SJSA1 (cell line): ENCODE measurements at regions not wholly inside any gene's neighbourhood (a gene's known extent, or its start where the extent isn't known, plus 50 kb on each side); places are given as distances from the start of the nearest gene placed in this dataset.
A peak's percentile ranks its signal among the peaks of the same experiment; 100 is the strongest.

Experiments
- DNase-seq, 2 experiments: peaks; one replicate each; pipeline ENCODE4 v3.0.0-alpha.2; 2015 to 2020; ENCODE audit warnings: low spot score in 2 of 2, low read depth in 1 of 2
- H3K27ac ChIP-seq: fragments of 250-450 bp; sonication (Bioruptor Pico); 2 replicates; pipeline ENCODE4 v1.5.1; 2020; ENCODE audit warnings: mild to moderate bottlenecking, moderate library complexity
- H3K27me3 ChIP-seq: fragments of 250-450 bp; sonication (Bioruptor Pico); replicated peaks from 2 replicates; pipeline ENCODE4 v1.5.1; 2020; ENCODE audit warnings: mild to moderate bottlenecking, moderate library complexity
- H3K36me3 ChIP-seq: fragments of 250-450 bp; sonication (Bioruptor Pico); 2 replicates; pipeline ENCODE4 v1.5.1; 2020; ENCODE audit warnings: mild to moderate bottlenecking
- H3K4me1 ChIP-seq: fragments of 250-450 bp; sonication (Bioruptor Pico); replicated peaks from 2 replicates; pipeline ENCODE4 v1.6.1; 2021; ENCODE audit warnings: mild to moderate bottlenecking
- H3K4me3 ChIP-seq: fragments of 250-450 bp; sonication (Bioruptor Pico); 2 replicates; pipeline ENCODE4 v1.5.1; 2020; ENCODE audit warnings: mild to moderate bottlenecking
- H3K9me3 ChIP-seq: fragments of 250-450 bp; sonication (Bioruptor Pico); replicated peaks from 2 replicates; pipeline ENCODE4 v1.5.1; 2020; ENCODE audit warnings: mild to moderate bottlenecking

DNA sequence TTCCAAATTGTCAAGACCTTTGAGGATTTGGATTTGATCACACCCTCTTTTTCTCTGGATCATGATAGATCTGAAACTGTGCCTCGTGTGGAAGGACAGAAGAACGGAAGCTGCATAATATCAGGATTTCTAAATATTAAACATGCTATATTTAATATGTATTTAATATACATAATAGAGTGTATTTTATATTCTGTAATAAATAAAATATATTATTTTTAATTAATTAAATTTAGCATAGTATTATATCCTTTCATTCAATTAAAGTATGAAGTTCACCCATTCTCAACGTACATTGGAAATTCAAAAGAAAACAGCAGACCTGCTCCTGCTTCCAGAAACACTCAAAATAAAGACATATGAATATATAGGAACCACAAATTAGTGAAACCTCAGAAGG is 70.6 kb upstream of the GLIS3 start:
- Histone ChIP-seq H3K27ac (no peak overlapping the region), H3K4me3 (no peak overlapping the region), H3K27me3 (no peaks in the 10 kb centered on the region), H3K4me1 (peaks cover 2% of the 10 kb centered on the region), H3K9me3 (no peaks in the 10 kb centered on the region), H3K36me3 (no peaks in the 10 kb centered on the region)
- DNase-seq: no peak

DNA sequence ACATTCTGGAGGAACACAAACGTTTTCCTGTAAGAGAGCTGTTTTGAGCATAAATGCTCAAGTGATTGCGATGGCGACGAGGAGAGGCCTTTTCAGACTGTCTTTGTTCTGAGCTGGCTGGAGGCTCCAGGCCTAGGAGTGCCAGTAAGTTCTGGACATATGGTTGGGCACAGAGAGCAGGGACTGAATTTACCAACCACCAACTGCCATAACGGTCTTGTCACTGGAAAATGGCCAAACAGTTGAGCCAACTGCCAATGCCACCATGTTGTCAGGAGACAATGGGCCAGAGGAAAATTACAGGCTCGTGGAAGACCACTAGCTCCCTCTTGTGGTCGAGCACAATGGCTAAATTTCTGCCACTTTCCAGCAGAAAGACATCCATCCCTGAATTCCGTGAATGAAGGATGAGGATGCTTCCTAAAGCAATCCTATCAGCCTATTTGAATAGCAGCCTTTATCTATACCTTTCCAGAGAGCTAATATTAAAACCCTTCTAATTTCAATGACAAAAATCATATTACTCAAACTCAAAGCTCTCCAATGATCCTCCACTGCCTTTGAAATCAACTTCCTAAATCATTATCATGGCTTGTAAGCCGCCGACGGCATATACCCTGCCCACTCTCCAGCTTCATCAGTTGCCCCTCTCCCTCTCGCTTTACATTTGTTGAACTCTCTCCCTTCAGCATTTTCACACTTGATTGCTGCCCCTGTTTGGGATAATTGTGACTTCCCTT is 66.9 kb upstream of the GLIS3 start:
- Histone ChIP-seq H3K9me3 (no peaks in the 10 kb centered on the region), H3K27me3 (no peaks in the 10 kb centered on the region), H3K4me1 (no peaks in the 10 kb centered on the region), H3K27ac (no peak overlapping the region), H3K4me3 (no peak overlapping the region), H3K36me3 (no peaks in the 10 kb centered on the region)
- DNase-seq: peak in 1 of 2 experiments; percentile 23

DNA sequence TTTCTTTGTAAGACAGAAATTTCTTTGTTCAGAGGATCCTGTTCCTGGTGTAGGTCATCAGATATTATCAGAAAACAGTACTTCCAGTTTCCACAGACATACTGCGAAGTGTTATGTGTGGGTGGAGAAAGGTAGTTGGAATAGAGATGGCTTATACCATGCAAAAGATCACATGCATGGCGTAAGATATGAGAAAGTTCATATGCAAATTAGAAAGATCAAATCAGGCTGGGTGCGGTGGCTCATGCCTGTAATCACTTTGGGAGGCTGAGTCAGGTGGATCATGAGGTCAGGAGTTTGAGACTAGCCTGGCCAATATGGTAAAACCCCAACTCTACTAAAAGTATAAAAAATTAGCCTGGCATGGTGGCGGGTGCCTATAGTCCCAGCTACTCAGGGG is 65.2 kb upstream of the GLIS3 start:
- no peak overlapping the region for H3K4me3 ChIP-seq
- no peak overlapping the region for H3K27ac ChIP-seq
- H3K36me3 ChIP-seq: no peaks in the 10 kb centered on the region
- H3K27me3 ChIP-seq: no peaks in the 10 kb centered on the region
- DNase-seq: no peak
- no peaks in the 10 kb centered on the region for H3K4me1 ChIP-seq
- no peaks in the 10 kb centered on the region for H3K9me3 ChIP-seq

DNA sequence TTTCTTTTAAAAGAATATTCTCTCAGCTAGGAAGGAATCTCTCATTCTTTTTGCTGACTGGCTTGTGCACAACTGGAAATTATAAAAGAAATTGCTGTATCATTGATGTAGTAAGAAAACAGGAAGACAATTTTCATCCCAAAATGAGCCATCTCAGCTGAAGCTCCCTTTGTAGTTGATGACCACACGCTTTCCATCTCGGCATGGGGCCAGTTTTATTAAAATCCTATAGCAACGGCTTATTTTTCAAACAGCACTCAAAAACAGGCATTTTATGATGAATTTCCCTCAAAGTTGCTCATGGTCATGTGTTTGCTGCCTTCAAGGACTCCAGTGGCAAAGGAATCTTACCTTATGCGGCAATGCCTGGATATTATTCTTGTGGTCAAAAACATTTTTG is 62.4 kb upstream of the GLIS3 start:
- Histone ChIP-seq H3K4me3 (no peak overlapping the region), H3K36me3 (no peaks in the 10 kb centered on the region), H3K27me3 (no peaks in the 10 kb centered on the region), H3K27ac (no peak overlapping the region), H3K4me1 (no peaks in the 10 kb centered on the region), H3K9me3 (no peaks in the 10 kb centered on the region)
- no peak for DNase-seq

DNA sequence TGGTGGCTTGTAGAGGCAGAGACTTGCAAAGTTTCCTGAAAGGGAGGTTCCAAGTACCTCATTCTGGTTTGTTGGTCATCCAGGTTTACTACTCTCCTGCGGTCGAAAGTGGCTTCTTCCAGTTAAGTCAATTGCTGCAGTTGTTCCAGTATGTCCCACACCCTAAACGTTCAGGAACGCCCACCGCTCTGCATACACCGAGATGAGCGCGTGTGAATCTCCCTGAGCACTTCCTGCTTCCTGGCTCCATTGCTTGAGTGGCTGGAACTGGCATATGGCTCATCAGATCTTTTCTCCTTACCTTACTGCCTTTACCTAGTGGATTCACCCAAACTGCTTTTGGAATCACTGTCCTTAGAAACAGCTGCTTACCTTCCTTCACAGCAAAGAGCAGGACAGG is 59.1 kb upstream of the GLIS3 start:
- Histone ChIP-seq H3K36me3 (no peaks in the 10 kb centered on the region), H3K27me3 (no peaks in the 10 kb centered on the region), H3K27ac (no peak overlapping the region), H3K4me1 (no peaks in the 10 kb centered on the region), H3K4me3 (no peak overlapping the region), H3K9me3 (no peaks in the 10 kb centered on the region)
- no peak for DNase-seq

DNA sequence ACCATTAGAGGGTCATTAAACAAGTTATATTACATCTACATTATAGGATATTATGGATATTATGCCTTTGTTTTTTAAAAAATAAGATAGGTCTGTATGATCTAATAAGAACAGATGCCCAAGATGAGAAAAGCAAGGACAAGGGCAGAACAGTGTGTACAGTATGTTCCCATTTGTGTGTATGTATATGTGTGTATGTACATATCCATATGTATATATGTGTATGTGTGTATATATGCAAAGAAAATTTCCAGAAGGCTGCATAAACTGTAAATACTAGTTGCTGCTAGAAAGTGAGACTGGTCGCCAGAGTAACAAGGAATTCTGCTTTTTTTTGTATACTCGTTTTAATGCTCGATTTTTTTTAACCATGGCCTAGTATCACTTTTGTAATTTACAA is 58.1 kb upstream of the GLIS3 start:
- no peaks in the 10 kb centered on the region for H3K4me1 ChIP-seq
- H3K9me3 ChIP-seq: no peaks in the 10 kb centered on the region
- no peak overlapping the region for H3K27ac ChIP-seq
- no peak overlapping the region for H3K4me3 ChIP-seq
- no peak for DNase-seq
- no peaks in the 10 kb centered on the region for H3K27me3 ChIP-seq
- H3K36me3 ChIP-seq: no peaks in the 10 kb centered on the region

DNA sequence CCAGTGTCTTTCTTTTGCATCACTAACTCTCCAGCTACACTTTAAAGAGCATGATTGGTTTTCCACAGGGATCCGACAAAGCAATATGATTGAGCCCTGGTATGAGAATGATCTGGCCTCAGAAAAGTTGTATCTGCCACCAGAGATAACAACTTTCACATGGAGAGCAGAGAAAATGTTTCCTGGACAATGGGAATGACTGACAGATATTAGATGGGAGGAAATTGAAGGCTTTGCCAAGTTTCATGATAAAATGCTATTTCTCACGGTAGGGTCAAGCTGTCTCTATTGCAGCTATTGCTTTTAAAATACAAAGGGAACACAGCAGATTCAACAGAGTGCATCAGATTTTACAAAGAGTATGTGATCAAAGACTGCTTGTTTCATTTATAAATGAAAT is 56.4 kb upstream of the GLIS3 start:
- H3K36me3 ChIP-seq: no peaks in the 10 kb centered on the region
- no peak overlapping the region for H3K4me3 ChIP-seq
- H3K4me1 ChIP-seq: no peaks in the 10 kb centered on the region
- DNase-seq: no peak
- H3K27ac ChIP-seq: no peak overlapping the region
- H3K9me3 ChIP-seq: no peaks in the 10 kb centered on the region
- no peaks in the 10 kb centered on the region for H3K27me3 ChIP-seq

DNA sequence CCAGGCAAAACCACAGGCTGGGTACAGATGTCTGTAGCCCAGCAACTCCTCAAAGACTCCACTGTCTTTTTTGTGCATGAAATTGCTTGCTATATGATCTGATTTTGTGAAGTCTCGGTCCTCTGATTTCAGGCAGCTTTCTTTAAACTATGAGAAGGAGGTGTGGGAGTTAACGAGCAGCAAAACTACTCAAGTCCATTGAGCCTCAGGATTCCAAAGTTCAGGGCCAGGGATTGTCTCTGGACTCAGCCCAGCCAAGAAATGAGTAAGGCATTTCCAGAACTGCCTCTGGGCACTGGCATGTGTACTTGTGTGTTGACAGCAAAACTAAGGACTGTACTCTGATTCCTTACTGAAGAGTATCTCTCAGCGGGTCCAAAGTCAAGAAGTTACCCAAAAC is 53.4 kb upstream of the GLIS3 start:
- Histone ChIP-seq H3K36me3 (no peaks in the 10 kb centered on the region), H3K9me3 (no peaks in the 10 kb centered on the region), H3K4me3 (no peak overlapping the region), H3K27ac (no peak overlapping the region), H3K4me1 (no peaks in the 10 kb centered on the region), H3K27me3 (no peaks in the 10 kb centered on the region)
- DNase-seq: no peak

DNA sequence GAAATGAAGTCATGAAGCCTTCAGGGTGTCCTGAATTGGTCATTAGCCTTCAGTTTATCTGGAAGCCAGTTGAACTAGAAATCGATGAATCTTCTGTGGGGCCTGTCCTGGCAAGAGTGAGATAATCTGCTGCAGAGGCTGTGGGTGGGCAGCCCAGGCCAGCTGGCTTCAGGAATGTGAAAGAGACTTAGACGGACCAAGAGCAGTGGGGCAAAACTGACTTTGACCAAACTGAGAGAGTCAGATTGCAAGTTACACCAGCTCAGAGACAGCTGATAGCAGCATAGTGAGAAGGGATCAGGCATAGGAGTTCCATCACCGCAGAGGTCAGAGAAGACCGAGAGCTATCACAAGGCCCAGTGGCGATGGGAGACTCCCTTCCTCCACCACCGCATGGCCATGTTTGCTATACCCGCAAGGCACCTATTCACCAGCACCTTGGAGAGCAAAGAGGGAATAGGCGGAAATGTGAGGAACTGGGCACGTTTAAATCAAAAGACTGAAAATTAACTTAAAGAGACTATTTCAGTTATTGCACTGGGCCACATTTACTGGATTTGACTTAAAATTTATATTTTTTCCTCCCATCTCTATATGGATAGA is 50.0 kb upstream of the GLIS3 start:
- DNase-seq: no peak
- Histone ChIP-seq H3K4me1 (no peaks in the 10 kb centered on the region), H3K9me3 (no peaks in the 10 kb centered on the region), H3K36me3 (no peaks in the 10 kb centered on the region), H3K27ac (no peak overlapping the region), H3K4me3 (no peak overlapping the region), H3K27me3 (no peaks in the 10 kb centered on the region)
